ENCODE measurements at regions not wholly inside any gene's neighbourhood (a gene's known extent, or its start where the extent isn't known, plus 50 kb on each side); places are given as distances from the start of the nearest gene placed in this dataset.

GRCh38 chr5:19179571-19179970 lies 808.4 kb downstream of the CDH18 start (continued):
- TF ChIP-seq ZNF592 (IDR thresholded peaks at IDR 0.05), result no peak
- TF ChIP-seq NFE2 (IDR thresholded peaks at IDR 0.05; ENCODE audit: low read depth), result no peak
- TF ChIP-seq ZNF449 (CRISPR knock-in tag; IDR thresholded peaks at IDR 0.05), result no peak

- Histone ChIP-seq H4K20me1 (replicated peaks; ENCODE audit: control insufficient read depth, insufficient read depth, low read length) (no peaks in the 10 kb centered on the region), H3K9ac (ENCODE audit: insufficient read depth in 1 of 2, low read depth in 2 of 2, low read length in 2 of 2) (no peak overlapping the region), H3K79me2 (ENCODE audit: control insufficient read depth, insufficient read depth, low read length) (no peaks in the 10 kb centered on the region), H3K36me3 (ENCODE audit: control insufficient read depth, insufficient read depth, low read length) (no peaks in the 10 kb centered on the region), H3K9me3 (replicated peaks; ENCODE audit: control insufficient read depth, insufficient read depth, low read depth, low read length) (peaks cover 1% of the 10 kb centered on the region; the same call in 1 of the 2 replicates), H3K4me3 (no peak overlapping the region), H3K27ac (ENCODE audit: extremely low read depth, low read depth, low read length) (no peak overlapping the region), H3K4me2 (ENCODE audit: insufficient read depth, low read length) (no peak overlapping the region), H3K27me3 (ENCODE audit: control insufficient read depth in 2 of 2, insufficient read depth in 2 of 2, low read length in 2 of 2) (no peaks in the 10 kb centered on the region), H2AFZ (ENCODE audit: low read depth, low read length) (no peak overlapping the region), H3K9me1 (ENCODE audit: control insufficient read depth, insufficient read depth, low read length) (no peaks in the 10 kb centered on the region), H3K4me1 (replicated peaks in 1 of 2; ENCODE audit: control insufficient read depth in 2 of 2, insufficient read depth in 2 of 2, low read length in 2 of 2) (no peaks in the 10 kb centered on the region)
- ChIA-PET POLR2A (no interaction called here), CTCF (ENCODE audit: low intra/inter-chr PET ratio) (no interaction called here)
- DNase-seq (ENCODE audit: extremely low read depth in 1 of 4, low spot score in 3 of 4), result no peak
- in situ Hi-C loops (cut with MboI) (no loop called here), intact Hi-C loops (cut with micrococcal nuclease) (no loop called here)
- 14% methylated on average over 2 of the region's 2 CpGs for WGBS (ENCODE audit: insufficient coverage, low coverage, missing lambda C conversion rate)
- no peak for ATAC-seq
- no peak for TF ChIP-seq ARID2 (IDR thresholded peaks at IDR 0.05)
- TF ChIP-seq, protein P1, sequence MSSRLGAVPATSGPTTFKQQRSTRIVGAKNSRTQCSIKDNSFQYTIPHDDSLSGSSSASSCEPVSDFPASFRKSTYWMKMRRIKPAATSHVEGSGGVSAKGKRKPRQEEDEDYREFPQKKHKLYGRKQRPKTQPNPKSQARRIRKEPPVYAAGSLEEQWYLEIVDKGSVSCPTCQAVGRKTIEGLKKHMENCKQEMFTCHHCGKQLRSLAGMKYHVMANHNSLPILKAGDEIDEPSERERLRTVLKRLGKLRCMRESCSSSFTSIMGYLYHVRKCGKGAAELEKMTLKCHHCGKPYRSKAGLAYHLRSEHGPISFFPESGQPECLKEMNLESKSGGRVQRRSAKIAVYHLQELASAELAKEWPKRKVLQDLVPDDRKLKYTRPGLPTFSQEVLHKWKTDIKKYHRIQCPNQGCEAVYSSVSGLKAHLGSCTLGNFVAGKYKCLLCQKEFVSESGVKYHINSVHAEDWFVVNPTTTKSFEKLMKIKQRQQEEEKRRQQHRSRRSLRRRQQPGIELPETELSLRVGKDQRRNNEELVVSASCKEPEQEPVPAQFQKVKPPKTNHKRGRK (tag; IDR thresholded peaks at IDR 0.05), result no peak
- BruUV-seq (replicated peaks), result no TSS peak
- FAIRE-seq, result no peak
These were observed 798.8 kb downstream of the CDH18 start for GRCh38 chr5:19189176-19189575.
